ENCODE measurements at regions not wholly inside any gene's neighbourhood (a gene's known extent, or its start where the extent isn't known, plus 50 kb on each side); places are given as distances from the start of the nearest gene placed in this dataset.
A peak's percentile ranks its signal among the peaks of the same experiment; 100 is the strongest.

GRCh38 chr3:5754602-5755001 lies 567.1 kb downstream of the EDEM1 start:
- Histone ChIP-seq H3K27me3 (ENCODE audit: insufficient read depth, low read depth, low read length) (no peaks in the 10 kb centered on the region), H3K36me3 (ENCODE audit: insufficient read depth, low read length) (no peaks in the 10 kb centered on the region), H4K20me1 (ENCODE audit: insufficient read depth) (no peaks in the 10 kb centered on the region), H3F3A (ENCODE audit: insufficient read depth, low read length, poor library complexity, severe bottlenecking) (no peaks in the 10 kb centered on the region), H3K4me3 (ENCODE audit: low read length) (no peak overlapping the region), H3K9me3 (ENCODE audit: low read length) (no peaks in the 10 kb centered on the region), H3K9ac (ENCODE audit: low read length) (no peak overlapping the region), H3K9me2 (ENCODE audit: insufficient read depth, low read length) (no peaks in the 10 kb centered on the region), H3K27ac (ENCODE audit: low read length) (no peak overlapping the region), H2AFZ (ENCODE audit: low read depth, low read length) (no peak overlapping the region), H3K79me2 (replicated peaks; ENCODE audit: insufficient read depth, low read length) (no peaks in the 10 kb centered on the region), H3K4me2 (ENCODE audit: low read length) (no peak overlapping the region)
- TF ChIP-seq TAF1 (IDR thresholded peaks at IDR 0.05; ENCODE audit: low read depth) (no peak), EZH2 (IDR thresholded peaks at IDR 0.05; ENCODE audit: borderline replicate concordance, insufficient read depth, low read length, poor library complexity, severe bottlenecking) (no peak), CTCF (IDR thresholded peaks at IDR 0.05; ENCODE audit: poor library complexity, severe bottlenecking) (no peak), EP300 (conservative IDR thresholded peaks at IDR 0.05; ENCODE audit: poor library complexity, severe bottlenecking) (no peak), MXI1 (conservative IDR thresholded peaks at IDR 0.05; ENCODE audit: poor library complexity, severe bottlenecking) (no peak)

- H3K4me2 ChIP-seq (ENCODE audit: low read length), result no peak overlapping the region
- H3K36me3 ChIP-seq (ENCODE audit: insufficient read depth, low read length), result no peaks in the 10 kb centered on the region
- H3K27ac ChIP-seq (ENCODE audit: low read length), result peak overlapping the region; percentile 17
- H3F3A ChIP-seq (ENCODE audit: insufficient read depth, low read length, poor library complexity, severe bottlenecking), result no peaks in the 10 kb centered on the region
- H3K9me3 ChIP-seq (ENCODE audit: low read length), result no peaks in the 10 kb centered on the region
- no peaks in the 10 kb centered on the region for H3K79me2 ChIP-seq (replicated peaks; ENCODE audit: insufficient read depth, low read length)
- H2AFZ ChIP-seq (ENCODE audit: low read depth, low read length), result no peak overlapping the region
- no peaks in the 10 kb centered on the region for H3K9me2 ChIP-seq (ENCODE audit: insufficient read depth, low read length)
- TF ChIP-seq EZH2 (IDR thresholded peaks at IDR 0.05; ENCODE audit: borderline replicate concordance, insufficient read depth, low read length, poor library complexity, severe bottlenecking) (no peak), POLR2AphosphoS5 (IDR thresholded peaks at IDR 0.05) (no peak)
- no peak overlapping the region for H3K9ac ChIP-seq (ENCODE audit: low read length)
- H3K4me3 ChIP-seq (ENCODE audit: low read length), result no peak overlapping the region
- H3K27me3 ChIP-seq (ENCODE audit: insufficient read depth, low read depth, low read length), result no peaks in the 10 kb centered on the region
- no peaks in the 10 kb centered on the region for H4K20me1 ChIP-seq (ENCODE audit: insufficient read depth)
These were observed 568.9 kb downstream of the EDEM1 start for GRCh38 chr3:5756443-5756842.

- Histone ChIP-seq H2AFZ (ENCODE audit: low read depth, low read length) (no peak overlapping the region), H3K4me2 (ENCODE audit: low read length) (no peak overlapping the region), H3K79me2 (replicated peaks; ENCODE audit: insufficient read depth, low read length) (no peaks in the 10 kb centered on the region), H3K36me3 (ENCODE audit: insufficient read depth, low read length) (no peaks in the 10 kb centered on the region), H3K9ac (ENCODE audit: low read length) (no peak overlapping the region), H3K4me3 (ENCODE audit: low read length) (no peak overlapping the region), H3K9me2 (ENCODE audit: insufficient read depth, low read length) (no peaks in the 10 kb centered on the region), H3K9me3 (ENCODE audit: low read length) (no peaks in the 10 kb centered on the region), H3K27me3 (ENCODE audit: insufficient read depth, low read depth, low read length) (no peaks in the 10 kb centered on the region), H3K27ac (ENCODE audit: low read length) (peak overlapping the region; percentile 50), H3F3A (ENCODE audit: insufficient read depth, low read length, poor library complexity, severe bottlenecking) (no peaks in the 10 kb centered on the region), H4K20me1 (ENCODE audit: insufficient read depth) (no peaks in the 10 kb centered on the region)
- TF ChIP-seq EP300 (conservative IDR thresholded peaks at IDR 0.05; ENCODE audit: poor library complexity, severe bottlenecking) (peak; percentile 88), MXI1 (conservative IDR thresholded peaks at IDR 0.05; ENCODE audit: poor library complexity, severe bottlenecking) (no peak), POLR2AphosphoS5 (IDR thresholded peaks at IDR 0.05) (peak; percentile 61), CTCF (IDR thresholded peaks at IDR 0.05; ENCODE audit: poor library complexity, severe bottlenecking) (no peak)
These were observed 569.8 kb downstream of the EDEM1 start for GRCh38 chr3:5757213-5757804.
